VCaP (cell line): ENCODE measurements at regions not wholly inside any gene's neighbourhood (a gene's known extent, or its start where the extent isn't known, plus 50 kb on each side); places are given as distances from the start of the nearest gene placed in this dataset.

Experiments
- H3K27ac ChIP-seq: fragments of 450-650 bp; 2 replicates; pipeline ENCODE4 v1.5.1; 2017
- TF ChIP-seq, protein P1 (sequence below): fragments of 450-650 bp; conservative IDR thresholded peaks from 2 replicates; pipeline ENCODE4 v1.5.1; 2017; ENCODE audit warnings: mild to moderate bottlenecking, moderate library complexity

DNA sequence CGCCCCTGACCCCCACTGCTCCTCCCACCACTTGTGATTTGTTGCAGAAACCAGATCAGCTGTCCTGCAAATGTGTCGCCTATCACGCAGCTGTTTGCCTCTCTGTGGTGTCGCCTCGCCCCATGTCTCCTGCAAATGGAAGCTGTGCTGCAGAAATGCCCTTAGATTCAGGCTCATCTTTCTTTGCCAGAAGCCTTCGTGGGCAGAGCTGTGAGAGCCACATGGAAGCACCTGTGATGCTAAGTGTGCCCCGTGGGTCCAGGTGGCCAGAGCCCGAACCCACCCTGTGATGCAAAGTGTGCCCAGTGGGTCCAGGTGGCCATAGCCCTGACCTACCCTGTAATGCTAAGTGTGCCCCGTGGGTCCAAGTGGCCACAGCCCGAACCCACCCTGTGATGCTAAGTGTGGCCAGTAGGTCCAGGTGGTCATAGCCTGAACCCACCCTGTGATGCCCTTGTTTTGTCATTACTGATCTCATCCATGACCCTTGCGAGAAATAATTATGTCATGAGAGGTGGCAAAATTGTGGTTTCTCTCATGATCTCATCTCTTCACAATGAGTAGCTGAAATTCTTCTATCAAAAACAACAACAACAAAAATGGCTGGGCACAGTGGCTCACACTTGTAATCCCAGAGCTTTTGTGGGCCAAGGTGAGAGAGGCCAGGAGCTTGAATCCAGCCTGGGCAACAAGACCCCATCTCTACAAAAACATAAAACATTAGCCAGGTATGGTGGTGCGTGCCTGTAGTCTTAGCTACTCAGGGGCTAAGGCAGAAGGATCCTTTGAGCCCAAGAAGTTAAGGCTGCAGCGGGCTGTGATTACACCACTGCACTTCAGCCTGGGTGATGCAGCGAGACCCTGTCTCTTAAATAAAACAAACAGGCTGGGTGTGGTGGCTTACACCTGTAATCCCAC, 187.4 kb downstream of the GOLGA6L6 start:
- TF ChIP-seq, protein P1, sequence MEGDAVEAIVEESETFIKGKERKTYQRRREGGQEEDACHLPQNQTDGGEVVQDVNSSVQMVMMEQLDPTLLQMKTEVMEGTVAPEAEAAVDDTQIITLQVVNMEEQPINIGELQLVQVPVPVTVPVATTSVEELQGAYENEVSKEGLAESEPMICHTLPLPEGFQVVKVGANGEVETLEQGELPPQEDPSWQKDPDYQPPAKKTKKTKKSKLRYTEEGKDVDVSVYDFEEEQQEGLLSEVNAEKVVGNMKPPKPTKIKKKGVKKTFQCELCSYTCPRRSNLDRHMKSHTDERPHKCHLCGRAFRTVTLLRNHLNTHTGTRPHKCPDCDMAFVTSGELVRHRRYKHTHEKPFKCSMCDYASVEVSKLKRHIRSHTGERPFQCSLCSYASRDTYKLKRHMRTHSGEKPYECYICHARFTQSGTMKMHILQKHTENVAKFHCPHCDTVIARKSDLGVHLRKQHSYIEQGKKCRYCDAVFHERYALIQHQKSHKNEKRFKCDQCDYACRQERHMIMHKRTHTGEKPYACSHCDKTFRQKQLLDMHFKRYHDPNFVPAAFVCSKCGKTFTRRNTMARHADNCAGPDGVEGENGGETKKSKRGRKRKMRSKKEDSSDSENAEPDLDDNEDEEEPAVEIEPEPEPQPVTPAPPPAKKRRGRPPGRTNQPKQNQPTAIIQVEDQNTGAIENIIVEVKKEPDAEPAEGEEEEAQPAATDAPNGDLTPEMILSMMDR = no peak
- H3K27ac ChIP-seq = no peak overlapping the region

DNA sequence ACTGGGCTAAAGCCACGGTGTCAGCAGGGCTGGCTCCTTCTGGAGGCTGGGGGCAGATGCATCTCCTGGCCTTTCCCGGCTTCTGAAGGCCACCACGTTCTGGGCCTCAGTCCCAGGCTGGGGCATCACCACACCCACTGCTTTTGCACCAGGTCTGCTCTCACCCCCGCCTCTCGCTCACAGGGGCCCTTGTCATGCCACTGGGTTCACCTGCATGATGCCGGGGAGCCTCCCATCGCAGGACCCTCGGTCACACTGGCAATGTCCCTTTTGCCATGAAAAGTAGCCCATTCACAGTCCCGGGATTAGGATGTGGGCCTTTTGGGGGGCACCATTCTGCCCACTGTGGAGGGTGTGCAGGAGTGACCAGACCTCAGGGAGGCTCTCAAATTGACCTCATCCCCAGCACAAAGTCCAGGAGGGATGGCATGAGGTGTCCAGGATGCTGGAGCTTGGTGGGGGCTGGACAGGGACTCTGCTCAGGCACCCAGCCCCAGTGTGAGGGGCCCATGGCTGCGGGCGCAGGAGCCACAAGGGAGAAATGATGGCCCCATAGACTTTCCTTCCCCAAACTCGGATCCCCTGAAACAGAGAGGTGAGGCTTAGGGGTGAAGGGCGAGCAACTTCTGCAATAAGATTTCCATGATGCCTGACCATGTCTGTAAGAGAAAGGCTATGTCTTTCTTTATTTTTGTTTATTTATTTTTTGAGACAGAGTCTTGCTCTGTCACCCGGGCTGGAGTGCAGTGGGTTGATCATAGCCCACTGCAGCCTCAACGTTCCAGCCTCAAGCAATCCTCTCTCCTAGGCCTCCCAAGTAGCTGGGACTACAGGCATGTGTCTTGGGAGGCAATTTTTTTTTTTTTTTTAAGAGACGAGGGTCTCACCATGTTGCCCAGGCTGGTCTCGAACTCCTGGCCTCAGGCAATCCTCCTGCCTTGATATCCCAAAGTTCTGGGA, 189.1 kb downstream of the GOLGA6L6 start:
- TF ChIP-seq, protein P1 = no peak
- H3K27ac ChIP-seq = no peak overlapping the region

DNA sequence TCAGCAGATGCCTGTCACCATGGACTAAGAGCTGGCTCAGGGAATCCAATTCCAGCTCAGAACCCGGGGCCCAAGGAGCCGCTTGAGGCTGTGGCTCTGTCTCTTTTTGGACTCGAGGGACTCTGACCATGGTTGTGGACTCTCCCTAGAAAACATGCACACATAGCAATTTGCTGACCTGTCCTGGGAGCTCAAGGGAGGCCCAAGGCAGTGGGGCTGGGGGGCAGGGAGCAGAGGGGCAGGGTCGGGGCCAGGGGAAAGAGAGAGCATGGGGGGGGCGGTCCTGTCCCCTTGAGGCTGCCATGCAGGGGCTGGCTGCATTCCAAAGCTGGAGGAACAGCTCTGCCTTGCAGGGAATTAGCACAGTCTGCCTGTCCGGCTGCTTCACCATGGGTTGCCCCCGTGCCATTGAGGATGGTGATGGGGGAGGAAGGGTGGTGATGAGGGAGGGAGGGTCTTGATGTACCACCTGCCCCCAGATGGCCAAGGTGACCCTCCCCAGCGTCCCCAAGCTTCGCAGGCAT, 190.1 kb downstream of the GOLGA6L6 start:
- TF ChIP-seq, protein P1 = no peak
- H3K27ac ChIP-seq = no peak overlapping the region

DNA sequence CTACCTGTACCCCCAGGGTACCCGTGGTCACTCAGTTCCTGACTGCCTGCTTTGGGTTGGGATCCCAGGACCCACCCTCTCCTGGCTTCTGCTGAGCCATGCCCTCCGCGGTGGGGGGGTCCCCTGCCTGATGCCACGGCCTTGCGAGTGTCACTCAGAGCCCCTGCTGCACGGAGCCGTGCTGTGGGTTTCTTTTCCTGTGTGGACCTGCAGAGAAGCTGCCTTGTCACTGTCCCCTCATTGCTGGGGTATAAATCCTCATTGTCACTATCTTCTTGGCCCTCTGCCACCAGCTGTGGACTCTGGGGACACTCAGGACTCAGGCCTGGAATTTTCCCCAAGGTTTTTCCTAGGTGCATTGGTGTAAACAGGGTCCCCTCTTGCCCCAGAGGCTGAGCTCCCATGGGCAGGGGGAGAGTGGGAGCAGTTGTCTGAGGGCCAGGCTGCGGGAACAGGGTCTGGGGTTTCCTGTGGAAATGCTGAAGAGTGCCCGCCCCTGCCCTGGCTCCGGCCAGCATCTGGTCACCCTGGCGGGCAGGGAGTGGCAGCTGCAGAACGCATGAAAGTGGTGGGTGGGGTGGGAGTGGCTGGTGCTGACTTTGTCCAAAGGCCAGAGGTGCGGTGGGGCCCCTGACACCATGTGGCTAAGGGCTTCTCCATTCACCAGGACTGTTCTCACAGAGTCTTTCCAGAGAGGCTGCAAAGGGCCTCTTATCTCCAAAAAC, 191.7 kb downstream of the GOLGA6L6 start:
- TF ChIP-seq, protein P1 = no peak
- H3K27ac ChIP-seq = no peak overlapping the region

DNA sequence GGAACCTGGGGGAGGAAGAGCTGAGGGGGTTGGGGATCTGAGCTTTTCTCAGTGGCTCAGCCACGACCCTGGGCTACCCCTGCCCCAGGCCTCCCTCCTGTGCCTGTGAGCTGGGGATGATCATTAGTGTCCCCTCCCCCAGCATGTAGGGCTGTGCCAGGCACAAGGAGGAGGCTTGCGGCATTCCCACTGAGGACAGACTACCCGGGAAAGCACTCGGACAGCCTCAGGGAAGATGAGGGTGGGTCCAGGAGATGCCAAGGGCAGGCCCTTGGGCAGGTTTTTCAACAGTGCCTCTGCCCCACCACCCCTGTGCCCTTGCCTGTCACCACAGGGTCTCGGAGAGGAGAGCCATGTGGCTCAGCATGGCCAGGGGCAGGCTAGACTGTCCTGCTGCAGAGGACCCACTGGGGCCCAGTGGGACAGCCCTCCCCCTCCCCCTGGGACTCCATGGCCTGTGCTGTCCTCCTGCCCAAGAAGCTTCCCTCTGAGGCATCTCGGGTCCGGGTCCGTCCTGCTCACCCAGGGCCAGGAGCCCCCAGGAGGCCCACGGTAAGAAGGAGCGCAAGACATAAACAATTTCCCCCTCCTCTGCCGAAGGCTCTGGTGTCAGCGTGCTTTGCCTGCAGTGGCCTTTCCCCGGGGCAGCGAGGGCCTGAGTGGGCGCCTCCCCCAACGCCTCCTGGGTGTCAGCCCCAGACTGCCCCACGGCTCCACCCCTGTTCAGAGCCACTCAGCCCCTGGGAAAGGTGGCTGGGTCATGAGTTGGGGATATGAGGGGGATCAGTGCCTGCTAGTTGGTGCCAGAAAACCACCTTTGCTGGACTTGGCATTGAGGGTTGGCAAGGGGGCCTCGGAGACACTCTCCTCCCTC, 192.5 kb downstream of the GOLGA6L6 start:
- TF ChIP-seq, protein P1 = no peak
- H3K27ac ChIP-seq = no peak overlapping the region

DNA sequence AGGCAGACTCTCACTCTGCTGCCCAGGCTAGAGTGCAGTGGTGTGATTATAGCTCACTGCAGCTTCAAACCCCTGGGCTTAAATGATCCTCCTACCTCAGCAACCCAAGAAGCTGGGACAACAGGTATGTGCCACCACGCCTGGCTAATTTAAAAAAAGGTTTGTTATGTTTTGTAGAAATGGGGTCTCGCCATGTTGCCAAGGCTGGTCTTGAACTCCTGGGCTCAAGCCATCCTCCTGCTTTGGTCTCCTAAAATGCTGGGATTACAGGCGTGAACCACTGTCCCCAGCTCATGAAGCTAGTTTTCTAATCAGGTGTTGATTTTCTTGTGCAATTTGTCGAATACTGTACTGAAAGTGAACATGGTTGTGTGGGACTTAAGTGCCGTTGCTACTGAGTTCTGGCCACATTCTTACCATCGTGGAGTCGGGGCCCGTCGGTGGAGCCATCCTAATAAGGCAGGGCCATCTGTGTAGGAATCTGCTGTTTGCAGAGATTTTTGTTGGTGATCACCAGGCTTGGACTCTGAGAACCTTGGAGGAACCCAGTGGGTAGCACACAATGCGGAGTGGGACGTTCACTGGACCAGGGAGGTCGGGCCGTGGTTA, 193.2 kb downstream of the GOLGA6L6 start:
- TF ChIP-seq, protein P1 = no peak
- H3K27ac ChIP-seq = no peak overlapping the region
